Stomach (tissue), 8 donors: ENCODE measurements at regions not wholly inside any gene's neighbourhood (a gene's known extent, or its start where the extent isn't known, plus 50 kb on each side); places are given as distances from the start of the nearest gene placed in this dataset.

ENCODE experiments used
- DNase-seq, 2 donors: peaks; one replicate each; pipeline versions ENCODE4 v3.0.0 to v3.0.0-alpha.2; 2013 to 2019
- H3K27ac ChIP-seq, 5 donors: fragments of 200-600 bp in 4 of 5; sonication (generic) in 4 of 5; one replicate each; pipeline ENCODE4 v1.5.1; 2013 to 2019; ENCODE audit warnings: mild to moderate bottlenecking in 1 of 5, moderate library complexity in 1 of 5
- H3K27me3 ChIP-seq, 3 donors: fragments of 200-600 bp; sonication (generic); one replicate each; pipeline ENCODE4 v1.5.1; 2017 to 2019; ENCODE audit warnings: mixed run types in 1 of 3
- H3K36me3 ChIP-seq, 4 donors: fragments of 200-600 bp; sonication (generic); 1 replicate in 3 of 4; 2 replicates in 1 of 4; pipeline ENCODE4 v1.5.1; 2016 to 2019
- H3K4me1 ChIP-seq, 4 donors: fragments of 200-600 bp; sonication (generic); one replicate each; pipeline ENCODE4 v1.5.1; 2016 to 2019
- H3K4me3 ChIP-seq, 4 donors: fragments of 200-600 bp; sonication (generic) in 3 of 4; one replicate each; pipeline ENCODE4 v1.5.1; 2016 to 2019; ENCODE audit warnings: mild to moderate bottlenecking in 1 of 4
- H3K9me3 ChIP-seq, 4 donors: fragments of 200-600 bp; sonication (generic); one replicate each; pipeline ENCODE4 v1.5.1; 2016 to 2019
- EP300 ChIP-seq: sonication (generic); formaldehyde crosslinking; IDR thresholded peaks from one replicate; pipeline ENCODE4 v1.6.1; 2017; ENCODE audit warnings: antibody characterized with exemption
- POLR2A ChIP-seq, 4 donors: fragments of 450-650 bp; IDR thresholded peaks; one replicate each; pipeline ENCODE4 v1.6.1; 2016; ENCODE audit warnings: antibody characterized with exemption in 4 of 4, control low read depth in 2 of 4, mild to moderate bottlenecking in 1 of 4, moderate library complexity in 1 of 4
- POLR2AphosphoS5 ChIP-seq, 3 donors: sonication (generic); formaldehyde crosslinking; IDR thresholded peaks; one replicate each; pipeline ENCODE4 v1.6.1; 2016; ENCODE audit warnings: antibody characterized with exemption in 3 of 3
- WGBS, 5 donors: extraction: QIAGEN DNeasy Blood & Tissue Kit in 3 of 5; methylation state at CpG; one replicate each; pipeline versions ENCODE4 v1.1.5 to v1.1.7; 2013 to 2018; 5-methylcytosine and 5-hydroxymethylcytosine counted together
- intact Hi-C: fragments of 100-400 bp; cut with DNase I; formaldehyde crosslinking; loops from one replicate; pipeline ENCODE4 v1.15.1; 2023; ENCODE audit warnings: low total_unique reads
- TF ChIP-seq, protein P1 (sequence below), 7 experiments: fragments of 450-650 bp in 4 of 7; fragments of 200-600 bp in 3 of 7; sonication (generic) in 3 of 7; IDR thresholded peaks; one replicate each; pipeline ENCODE4 v1.5.1; 2016 to 2019; ENCODE audit warnings: antibody characterized with exemption in 7 of 7, control low read depth in 2 of 7, mild to moderate bottlenecking in 1 of 7
- donor health status: healthy with polysubstance abuse.
- donor health status: Bipolar disorder and iron deficiency.
- donor health status: healthy.

DNA sequence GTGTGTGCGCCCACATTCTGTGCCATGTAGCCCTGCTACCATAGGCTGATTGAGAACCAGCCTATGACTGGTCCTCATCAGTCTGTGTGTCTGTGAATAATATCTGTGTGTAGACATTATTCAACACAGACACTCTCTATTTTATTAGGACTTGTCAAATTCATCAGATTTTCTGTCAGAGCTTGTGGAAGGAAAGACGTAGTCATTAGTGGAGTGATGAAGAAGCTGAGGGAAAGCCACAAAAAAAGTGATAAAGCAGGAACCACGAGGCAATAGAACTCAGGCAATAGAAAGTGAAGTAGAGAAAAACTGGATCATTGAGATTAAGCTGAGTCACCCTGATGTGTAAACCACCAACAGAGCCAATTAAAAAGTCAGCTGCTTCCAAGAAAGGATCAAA is 122.2 kb upstream of the MARCKS start:
- 56 to 67% (median 60%) methylated on average over 3 of the region's 3 CpGs for WGBS, 5 donors
- H3K27ac ChIP-seq, result no peak overlapping the region
- H3K9me3 ChIP-seq, result no peaks in the 10 kb centered on the region
- intact Hi-C loops, result no loop called here
- H3K4me3 ChIP-seq, result no peak overlapping the region
- peaks cover 3 to 15% (median 10%) of the 10 kb centered on the region in 4 donors for H3K4me1 ChIP-seq
- H3K27me3 ChIP-seq, result no peaks in the 10 kb centered on the region
- no peaks in the 10 kb centered on the region for H3K36me3 ChIP-seq
- DNase-seq, result no peak
- TF ChIP-seq POLR2AphosphoS5 (IDR thresholded peaks at IDR 0.05) (no peak), EP300 (no peak), POLR2A (IDR thresholded peaks at IDR 0.05) (no peak)
- TF ChIP-seq, protein P1, sequence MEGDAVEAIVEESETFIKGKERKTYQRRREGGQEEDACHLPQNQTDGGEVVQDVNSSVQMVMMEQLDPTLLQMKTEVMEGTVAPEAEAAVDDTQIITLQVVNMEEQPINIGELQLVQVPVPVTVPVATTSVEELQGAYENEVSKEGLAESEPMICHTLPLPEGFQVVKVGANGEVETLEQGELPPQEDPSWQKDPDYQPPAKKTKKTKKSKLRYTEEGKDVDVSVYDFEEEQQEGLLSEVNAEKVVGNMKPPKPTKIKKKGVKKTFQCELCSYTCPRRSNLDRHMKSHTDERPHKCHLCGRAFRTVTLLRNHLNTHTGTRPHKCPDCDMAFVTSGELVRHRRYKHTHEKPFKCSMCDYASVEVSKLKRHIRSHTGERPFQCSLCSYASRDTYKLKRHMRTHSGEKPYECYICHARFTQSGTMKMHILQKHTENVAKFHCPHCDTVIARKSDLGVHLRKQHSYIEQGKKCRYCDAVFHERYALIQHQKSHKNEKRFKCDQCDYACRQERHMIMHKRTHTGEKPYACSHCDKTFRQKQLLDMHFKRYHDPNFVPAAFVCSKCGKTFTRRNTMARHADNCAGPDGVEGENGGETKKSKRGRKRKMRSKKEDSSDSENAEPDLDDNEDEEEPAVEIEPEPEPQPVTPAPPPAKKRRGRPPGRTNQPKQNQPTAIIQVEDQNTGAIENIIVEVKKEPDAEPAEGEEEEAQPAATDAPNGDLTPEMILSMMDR (IDR thresholded peaks at IDR 0.05), result no peak

DNA sequence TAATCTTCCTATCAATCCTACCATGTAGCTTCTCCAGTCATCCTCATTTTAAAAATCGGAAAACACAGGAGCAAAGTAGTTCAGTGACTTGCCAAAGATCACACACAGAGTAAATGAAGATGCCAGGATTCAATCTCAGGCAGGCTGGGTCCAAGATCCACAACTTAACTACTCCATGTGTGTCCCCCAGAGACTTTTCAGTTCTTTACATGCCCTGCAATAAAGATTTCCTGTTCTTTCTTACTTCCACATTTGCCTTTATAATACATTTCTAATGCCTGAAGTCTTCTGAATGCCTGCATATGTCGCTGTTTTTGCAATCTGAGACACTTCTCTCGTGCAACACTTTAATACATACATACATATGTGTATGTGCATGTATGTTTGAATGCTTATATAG is 121.7 kb upstream of the MARCKS start:
- no peak for TF ChIP-seq EP300
- TF ChIP-seq POLR2A (IDR thresholded peaks at IDR 0.05), result no peak
- TF ChIP-seq, protein P1 (IDR thresholded peaks at IDR 0.05), result no peak
- no peak for TF ChIP-seq POLR2AphosphoS5 (IDR thresholded peaks at IDR 0.05)
- DNase-seq, result no peak
- intact Hi-C loops, result no loop called here
- Histone ChIP-seq H3K4me1 (peaks cover 3 to 15% (median 10%) of the 10 kb centered on the region in 4 donors), H3K36me3 (no peaks in the 10 kb centered on the region), H3K9me3 (no peaks in the 10 kb centered on the region), H3K27ac (no peak overlapping the region), H3K4me3 (no peak overlapping the region), H3K27me3 (no peaks in the 10 kb centered on the region)
- 79 to 86% (median 80%) methylated on average over 3 of the region's 3 CpGs for WGBS, 5 donors

DNA sequence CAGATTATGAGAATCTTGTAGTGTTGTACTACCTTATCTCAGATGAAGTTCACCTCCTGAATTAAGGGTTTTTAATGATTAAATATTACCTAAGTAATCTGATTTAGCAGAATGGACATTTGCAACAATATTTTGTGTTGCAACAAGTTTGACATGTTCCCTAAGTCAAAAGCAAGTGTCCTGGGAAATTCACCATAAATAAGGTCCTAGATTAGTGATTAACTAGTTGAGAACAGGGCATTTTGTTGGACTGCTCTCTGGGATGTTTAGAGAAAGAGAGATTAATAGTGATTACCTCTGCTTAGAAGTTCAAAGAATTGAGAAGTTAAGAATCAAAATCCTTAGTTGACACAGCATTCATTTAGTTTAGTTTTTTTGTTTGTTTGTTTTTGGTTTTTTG is 120.2 kb upstream of the MARCKS start:
- Histone ChIP-seq H3K4me1 (peaks cover 3 to 11% (median 8%) of the 10 kb centered on the region in 4 donors), H3K27ac (no peak overlapping the region), H3K9me3 (no peaks in the 10 kb centered on the region)

DNA sequence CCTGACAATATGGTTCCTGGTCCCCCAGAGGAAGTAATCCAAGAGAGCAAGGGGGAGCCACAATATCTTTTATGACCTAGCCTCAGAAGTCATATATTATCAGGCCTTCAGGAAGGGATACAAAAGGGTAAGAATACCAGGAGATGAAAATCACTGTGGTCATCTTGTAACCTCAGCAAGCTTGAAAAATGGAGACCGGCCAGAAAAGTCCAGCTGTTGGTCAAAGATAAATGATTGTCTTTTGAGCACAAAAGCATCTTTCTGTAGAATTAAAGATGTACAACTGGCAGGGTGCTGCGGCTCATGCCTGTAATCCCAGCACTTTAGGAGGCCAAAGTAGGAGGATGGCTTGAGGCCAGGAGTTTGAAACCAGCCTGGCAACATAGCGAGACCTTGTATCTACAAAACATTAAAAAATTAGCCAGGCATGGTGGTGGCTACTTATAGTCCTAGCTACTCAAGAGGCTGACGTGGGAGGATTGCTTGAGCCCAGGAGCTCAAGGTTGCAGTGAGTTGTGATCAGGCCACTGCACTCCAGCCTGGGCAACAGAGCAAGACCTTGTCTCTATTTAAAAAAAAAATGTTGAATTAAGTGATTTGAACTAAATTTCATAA is 118.0 kb upstream of the MARCKS start:
- no peaks in the 10 kb centered on the region for H3K4me1 ChIP-seq
- H3K9me3 ChIP-seq, result no peaks in the 10 kb centered on the region
- no peak overlapping the region for H3K27ac ChIP-seq
- no peaks in the 10 kb centered on the region for H3K27me3 ChIP-seq
- TF ChIP-seq EP300, result no peak
- no peak for TF ChIP-seq POLR2AphosphoS5 (IDR thresholded peaks at IDR 0.05)
- TF ChIP-seq, protein P1 (IDR thresholded peaks at IDR 0.05), result no peak
- no peak for TF ChIP-seq POLR2A (IDR thresholded peaks at IDR 0.05)
- H3K4me3 ChIP-seq, result no peak overlapping the region
- no peak for DNase-seq
- WGBS, 5 donors, result 78 to 90% (median 87%) methylated on average over 4 of the region's 4 CpGs
- no peaks in the 10 kb centered on the region for H3K36me3 ChIP-seq
- intact Hi-C loops, result no loop called here

More for the DNA sequence above, 120.2 kb upstream of the MARCKS start:
- DNase-seq, result no peak
- TF ChIP-seq POLR2AphosphoS5 (IDR thresholded peaks at IDR 0.05) (no peak), POLR2A (IDR thresholded peaks at IDR 0.05) (no peak), EP300 (no peak)
- TF ChIP-seq, protein P1 (IDR thresholded peaks at IDR 0.05), result no peak
- H3K36me3 ChIP-seq, result no peaks in the 10 kb centered on the region
- intact Hi-C loops, result no loop called here
- no peak overlapping the region for H3K4me3 ChIP-seq
- no peaks in the 10 kb centered on the region for H3K27me3 ChIP-seq
